ENCODE measurements at regions not wholly inside any gene's neighbourhood (a gene's known extent, or its start where the extent isn't known, plus 50 kb on each side); places are given as distances from the start of the nearest gene placed in this dataset.

- Histone ChIP-seq H3K9ac (no peak overlapping the region), H3K4me2 (ENCODE audit: low read length) (no peak overlapping the region), H3K27ac (peak overlapping the region; percentile 50), H3K36me3 (ENCODE audit: control insufficient read depth, insufficient read depth, low read length) (no peaks in the 10 kb centered on the region), H3K4me3 (ENCODE audit: low read depth, low read length) (no peak overlapping the region), H3K4me1 (peaks cover 20% of the 10 kb centered on the region), H3K9me3 (ENCODE audit: control insufficient read depth, low read length) (no peaks in the 10 kb centered on the region), H3K27me3 (ENCODE audit: control insufficient read depth, insufficient read depth, low read length) (no peaks in the 10 kb centered on the region), H2AFZ (peak overlapping the region; percentile 68), H3K79me2 (no peaks in the 10 kb centered on the region)
- TF ChIP-seq CTCF (IDR thresholded peaks at IDR 0.05): peak; percentile 53
Observed at GRCh38 chr12:92502417-92503028, 200.3 kb upstream of the PLEKHG7 start.

GRCh38 chr12:92496790-92497189 is 206.0 kb upstream of the PLEKHG7 start:
- no peaks in the 10 kb centered on the region for H3K4me1 ChIP-seq
- no peak for TF ChIP-seq CTCF (IDR thresholded peaks at IDR 0.05)

GRCh38 chr12:92495108-92495507 is 207.7 kb upstream of the PLEKHG7 start:
- no peaks in the 10 kb centered on the region for H3K9me3 ChIP-seq (ENCODE audit: control insufficient read depth, low read length)
- H2AFZ ChIP-seq: no peak overlapping the region
- TF ChIP-seq CTCF (IDR thresholded peaks at IDR 0.05): no peak
- H3K4me3 ChIP-seq (ENCODE audit: low read depth, low read length): no peak overlapping the region
- H3K9ac ChIP-seq: no peak overlapping the region
- H3K79me2 ChIP-seq: no peaks in the 10 kb centered on the region
- no peaks in the 10 kb centered on the region for H3K36me3 ChIP-seq (ENCODE audit: control insufficient read depth, insufficient read depth, low read length)
- H3K27me3 ChIP-seq (ENCODE audit: control insufficient read depth, insufficient read depth, low read length): no peaks in the 10 kb centered on the region
- H3K27ac ChIP-seq: no peak overlapping the region
- no peaks in the 10 kb centered on the region for H3K4me1 ChIP-seq
- peak overlapping the region; percentile 5 for H3K4me2 ChIP-seq (ENCODE audit: low read length)

More at GRCh38 chr12:92496790-92497189, 206.0 kb upstream of the PLEKHG7 start:
- H3K9ac ChIP-seq: no peak overlapping the region
- H3K36me3 ChIP-seq (ENCODE audit: control insufficient read depth, insufficient read depth, low read length): no peaks in the 10 kb centered on the region
- no peak overlapping the region for H3K4me2 ChIP-seq (ENCODE audit: low read length)
- H3K9me3 ChIP-seq (ENCODE audit: control insufficient read depth, low read length): no peaks in the 10 kb centered on the region
- no peak overlapping the region for H2AFZ ChIP-seq
- no peaks in the 10 kb centered on the region for H3K27me3 ChIP-seq (ENCODE audit: control insufficient read depth, insufficient read depth, low read length)
- no peak overlapping the region for H3K27ac ChIP-seq
- H3K4me3 ChIP-seq (ENCODE audit: low read depth, low read length): no peak overlapping the region
- no peaks in the 10 kb centered on the region for H3K79me2 ChIP-seq

- H3K9me3 ChIP-seq (ENCODE audit: control insufficient read depth, low read length): no peaks in the 10 kb centered on the region
- no peaks in the 10 kb centered on the region for H3K27me3 ChIP-seq (ENCODE audit: control insufficient read depth, insufficient read depth, low read length)
- no peak for TF ChIP-seq CTCF (IDR thresholded peaks at IDR 0.05)
- H3K4me3 ChIP-seq (ENCODE audit: low read depth, low read length): no peak overlapping the region
- no peaks in the 10 kb centered on the region for H3K4me1 ChIP-seq
- no peak overlapping the region for H2AFZ ChIP-seq
- H3K4me2 ChIP-seq (ENCODE audit: low read length): no peak overlapping the region
- H3K36me3 ChIP-seq (ENCODE audit: control insufficient read depth, insufficient read depth, low read length): no peaks in the 10 kb centered on the region
- H3K9ac ChIP-seq: no peak overlapping the region
- H3K79me2 ChIP-seq: no peaks in the 10 kb centered on the region
- H3K27ac ChIP-seq: no peak overlapping the region
Observed at GRCh38 chr12:92493816-92494215, 209.0 kb upstream of the PLEKHG7 start.

- Histone ChIP-seq H3K4me3 (ENCODE audit: low read depth, low read length) (no peak overlapping the region), H2AFZ (no peak overlapping the region), H3K36me3 (ENCODE audit: control insufficient read depth, insufficient read depth, low read length) (no peaks in the 10 kb centered on the region), H3K9ac (no peak overlapping the region), H3K4me1 (no peaks in the 10 kb centered on the region), H3K27me3 (ENCODE audit: control insufficient read depth, insufficient read depth, low read length) (no peaks in the 10 kb centered on the region), H3K27ac (no peak overlapping the region), H3K9me3 (ENCODE audit: control insufficient read depth, low read length) (no peaks in the 10 kb centered on the region), H3K79me2 (no peaks in the 10 kb centered on the region), H3K4me2 (ENCODE audit: low read length) (no peak overlapping the region)
- TF ChIP-seq CTCF (IDR thresholded peaks at IDR 0.05): no peak
Observed at GRCh38 chr12:92492995-92493394, 209.8 kb upstream of the PLEKHG7 start.
